ENCODE measurements at regions not wholly inside any gene's neighbourhood (a gene's known extent, or its start where the extent isn't known, plus 50 kb on each side); places are given as distances from the start of the nearest gene placed in this dataset.
A peak's percentile ranks its signal among the peaks of the same experiment; 100 is the strongest.
"Not testable (repeated sequence)": the region's sequence is repeated elsewhere in the genome, so short reads cannot be mapped to it uniquely, and the experiment has no call there.

- no peaks in the 10 kb centered on the region for H3K27me3 Mint-ChIP-seq (ENCODE audit: low read depth)
- no peak overlapping the region for H3K27ac Mint-ChIP-seq (ENCODE audit: unreplicated experiment)
- no peaks in the 10 kb centered on the region for H3K4me1 Mint-ChIP-seq
Measured at GRCh38 chr4:159966746-159967145, 863.9 kb downstream of the RAPGEF2 start.

GRCh38 chr4:159976871-159977482 is 874.1 kb downstream of the RAPGEF2 start:
- H3K4me1 Mint-ChIP-seq; H3K27ac Mint-ChIP-seq (ENCODE audit: unreplicated experiment); H3K4me3 Mint-ChIP-seq; H3K27me3 Mint-ChIP-seq (ENCODE audit: low read depth); DNase-seq (ENCODE audit: low read depth, low spot score); H3K9me3 Mint-ChIP-seq; H3K36me3 Mint-ChIP-seq (ENCODE audit: low read depth): not testable (repeated sequence)

More at GRCh38 chr4:159966746-159967145, 863.9 kb downstream of the RAPGEF2 start:
- H3K4me3 Mint-ChIP-seq, result no peak overlapping the region
- TF ChIP-seq, protein P1, sequence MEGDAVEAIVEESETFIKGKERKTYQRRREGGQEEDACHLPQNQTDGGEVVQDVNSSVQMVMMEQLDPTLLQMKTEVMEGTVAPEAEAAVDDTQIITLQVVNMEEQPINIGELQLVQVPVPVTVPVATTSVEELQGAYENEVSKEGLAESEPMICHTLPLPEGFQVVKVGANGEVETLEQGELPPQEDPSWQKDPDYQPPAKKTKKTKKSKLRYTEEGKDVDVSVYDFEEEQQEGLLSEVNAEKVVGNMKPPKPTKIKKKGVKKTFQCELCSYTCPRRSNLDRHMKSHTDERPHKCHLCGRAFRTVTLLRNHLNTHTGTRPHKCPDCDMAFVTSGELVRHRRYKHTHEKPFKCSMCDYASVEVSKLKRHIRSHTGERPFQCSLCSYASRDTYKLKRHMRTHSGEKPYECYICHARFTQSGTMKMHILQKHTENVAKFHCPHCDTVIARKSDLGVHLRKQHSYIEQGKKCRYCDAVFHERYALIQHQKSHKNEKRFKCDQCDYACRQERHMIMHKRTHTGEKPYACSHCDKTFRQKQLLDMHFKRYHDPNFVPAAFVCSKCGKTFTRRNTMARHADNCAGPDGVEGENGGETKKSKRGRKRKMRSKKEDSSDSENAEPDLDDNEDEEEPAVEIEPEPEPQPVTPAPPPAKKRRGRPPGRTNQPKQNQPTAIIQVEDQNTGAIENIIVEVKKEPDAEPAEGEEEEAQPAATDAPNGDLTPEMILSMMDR (conservative IDR thresholded peaks at IDR 0.05), result no peak
- H3K36me3 Mint-ChIP-seq (ENCODE audit: low read depth), result no peaks in the 10 kb centered on the region
- peaks cover 3% of the 10 kb centered on the region for H3K9me3 Mint-ChIP-seq
- DNase-seq (ENCODE audit: low read depth, low spot score), result no peak

- Mint-ChIP-seq H3K4me3 (no peak overlapping the region), H3K9me3 (peaks cover 3% of the 10 kb centered on the region), H3K27me3 (ENCODE audit: low read depth) (no peaks in the 10 kb centered on the region), H3K36me3 (ENCODE audit: low read depth) (no peaks in the 10 kb centered on the region), H3K27ac (ENCODE audit: unreplicated experiment) (peak overlapping the region; percentile 69), H3K4me1 (no peaks in the 10 kb centered on the region)
- DNase-seq (ENCODE audit: low read depth, low spot score), result no peak
- TF ChIP-seq, protein P1 (conservative IDR thresholded peaks at IDR 0.05), result no peak
Measured at GRCh38 chr4:159977907-159978617, 875.2 kb downstream of the RAPGEF2 start.

DNA sequence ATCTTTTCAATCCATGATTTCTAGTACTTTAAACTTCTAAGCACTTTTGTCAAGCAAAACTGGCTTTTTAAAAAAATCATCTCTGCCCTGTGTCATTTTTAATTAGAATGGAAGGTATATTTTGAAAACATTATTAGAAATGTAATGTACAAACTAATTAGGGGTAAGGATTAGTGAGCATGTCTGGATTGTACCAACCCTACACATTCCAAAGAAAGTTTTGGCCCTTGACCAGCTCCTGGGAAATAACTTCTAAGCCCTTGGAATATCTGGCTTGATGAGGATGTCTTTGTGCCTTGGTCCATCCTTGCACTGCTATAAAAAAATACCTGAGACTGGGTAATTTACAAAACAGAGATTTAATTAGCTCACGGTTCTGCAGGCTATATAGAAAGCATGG is 876.5 kb downstream of the RAPGEF2 start:
- TF ChIP-seq, protein P1 (conservative IDR thresholded peaks at IDR 0.05), result no peak
- DNase-seq (ENCODE audit: low read depth, low spot score), result no peak
- Mint-ChIP-seq H3K4me3 (no peak overlapping the region), H3K27me3 (ENCODE audit: low read depth) (no peaks in the 10 kb centered on the region), H3K27ac (ENCODE audit: unreplicated experiment) (no peak overlapping the region), H3K9me3 (peaks cover 3% of the 10 kb centered on the region), H3K36me3 (ENCODE audit: low read depth) (no peaks in the 10 kb centered on the region), H3K4me1 (no peaks in the 10 kb centered on the region)

DNA sequence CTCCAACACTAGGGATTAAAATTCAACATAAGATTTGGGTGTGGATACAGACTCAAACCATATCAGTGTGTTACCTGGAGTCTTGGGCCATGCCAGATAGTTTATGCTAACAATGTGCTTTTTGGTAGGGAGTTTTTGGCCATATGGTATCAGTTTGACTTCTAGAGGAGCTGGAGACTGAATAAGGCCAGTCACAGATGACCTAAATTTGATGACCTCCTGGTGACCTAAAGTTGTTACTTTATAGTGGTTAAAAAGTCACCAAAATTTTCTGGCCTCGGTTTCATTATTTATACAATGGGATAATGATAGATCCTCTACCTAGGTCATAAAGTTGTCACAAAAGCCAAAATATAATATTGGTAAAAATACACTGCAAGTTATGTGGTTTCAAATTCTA is 877.1 kb downstream of the RAPGEF2 start:
- Mint-ChIP-seq H3K27me3 (ENCODE audit: low read depth) (no peaks in the 10 kb centered on the region), H3K4me3 (no peak overlapping the region), H3K27ac (ENCODE audit: unreplicated experiment) (no peak overlapping the region), H3K9me3 (peaks cover 3% of the 10 kb centered on the region), H3K4me1 (no peaks in the 10 kb centered on the region), H3K36me3 (ENCODE audit: low read depth) (no peaks in the 10 kb centered on the region)
- DNase-seq (ENCODE audit: low read depth, low spot score), result no peak
- TF ChIP-seq, protein P1 (conservative IDR thresholded peaks at IDR 0.05), result no peak

GRCh38 chr4:159980826-159981468 is 878.1 kb downstream of the RAPGEF2 start:
- peaks cover 5% of the 10 kb centered on the region for H3K9me3 Mint-ChIP-seq
- no peak overlapping the region for H3K27ac Mint-ChIP-seq (ENCODE audit: unreplicated experiment)
- TF ChIP-seq, protein P1 (conservative IDR thresholded peaks at IDR 0.05), result no peak
- no peak for DNase-seq (ENCODE audit: low read depth, low spot score)
- H3K4me3 Mint-ChIP-seq, result no peak overlapping the region
- no peaks in the 10 kb centered on the region for H3K36me3 Mint-ChIP-seq (ENCODE audit: low read depth)
- H3K4me1 Mint-ChIP-seq, result no peaks in the 10 kb centered on the region
- no peaks in the 10 kb centered on the region for H3K27me3 Mint-ChIP-seq (ENCODE audit: low read depth)

All from neural crest cell (in vitro differentiated cells).